ENCODE measurements at regions not wholly inside any gene's neighbourhood (a gene's known extent, or its start where the extent isn't known, plus 50 kb on each side); places are given as distances from the start of the nearest gene placed in this dataset.

DNA sequence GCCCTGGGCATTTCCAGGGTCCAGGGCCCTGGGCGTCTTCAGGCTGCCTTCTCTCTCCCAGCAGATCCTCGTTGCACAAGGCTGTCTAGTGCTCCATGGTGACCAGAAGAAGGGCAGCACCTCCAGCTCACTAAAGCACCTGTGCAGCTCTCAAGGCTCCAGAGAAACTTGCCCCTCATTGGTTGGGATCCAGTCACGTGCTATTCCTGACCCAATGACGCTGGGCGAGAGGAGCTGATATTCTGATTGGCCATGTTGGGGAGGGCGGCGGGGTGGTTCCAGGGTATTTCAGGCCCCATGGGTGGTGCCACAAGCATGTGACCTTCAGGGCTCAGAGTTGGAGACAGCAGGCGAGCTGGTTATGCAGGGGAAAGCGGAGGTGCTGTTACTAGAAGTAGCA is 309.1 kb downstream of the TOX3 start:
- TF ChIP-seq, protein P1, sequence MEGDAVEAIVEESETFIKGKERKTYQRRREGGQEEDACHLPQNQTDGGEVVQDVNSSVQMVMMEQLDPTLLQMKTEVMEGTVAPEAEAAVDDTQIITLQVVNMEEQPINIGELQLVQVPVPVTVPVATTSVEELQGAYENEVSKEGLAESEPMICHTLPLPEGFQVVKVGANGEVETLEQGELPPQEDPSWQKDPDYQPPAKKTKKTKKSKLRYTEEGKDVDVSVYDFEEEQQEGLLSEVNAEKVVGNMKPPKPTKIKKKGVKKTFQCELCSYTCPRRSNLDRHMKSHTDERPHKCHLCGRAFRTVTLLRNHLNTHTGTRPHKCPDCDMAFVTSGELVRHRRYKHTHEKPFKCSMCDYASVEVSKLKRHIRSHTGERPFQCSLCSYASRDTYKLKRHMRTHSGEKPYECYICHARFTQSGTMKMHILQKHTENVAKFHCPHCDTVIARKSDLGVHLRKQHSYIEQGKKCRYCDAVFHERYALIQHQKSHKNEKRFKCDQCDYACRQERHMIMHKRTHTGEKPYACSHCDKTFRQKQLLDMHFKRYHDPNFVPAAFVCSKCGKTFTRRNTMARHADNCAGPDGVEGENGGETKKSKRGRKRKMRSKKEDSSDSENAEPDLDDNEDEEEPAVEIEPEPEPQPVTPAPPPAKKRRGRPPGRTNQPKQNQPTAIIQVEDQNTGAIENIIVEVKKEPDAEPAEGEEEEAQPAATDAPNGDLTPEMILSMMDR (IDR thresholded peaks at IDR 0.05; ENCODE audit: insufficient read depth, missing control alignments): no peak
- no peak for FAIRE-seq

DNA sequence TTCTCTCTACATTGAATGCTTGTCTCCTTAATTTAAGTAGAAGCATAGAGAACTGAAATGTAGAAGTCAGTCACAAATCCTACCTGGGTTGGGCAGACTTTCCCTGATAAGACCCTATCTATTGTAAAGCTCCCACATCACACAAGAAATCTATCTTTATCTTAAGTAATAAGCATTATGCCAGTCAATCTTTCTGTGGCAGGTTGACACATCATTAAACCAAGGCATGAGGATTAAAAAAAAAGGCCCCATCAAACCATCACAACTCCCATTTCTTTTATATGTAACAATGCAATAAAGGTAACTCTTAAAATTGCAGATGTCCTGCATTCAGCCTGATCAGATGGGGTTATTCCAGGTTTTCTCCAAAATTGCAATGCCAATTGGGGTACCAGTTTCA is 311.8 kb downstream of the TOX3 start:
- TF ChIP-seq, protein P1 (IDR thresholded peaks at IDR 0.05; ENCODE audit: insufficient read depth, missing control alignments): no peak
- FAIRE-seq: no peak
- DNase-seq (ENCODE audit: insufficient read length, low spot score): no peak

More for the DNA sequence above, 309.1 kb downstream of the TOX3 start:
- no peak for DNase-seq (ENCODE audit: insufficient read length, low spot score)

DNA sequence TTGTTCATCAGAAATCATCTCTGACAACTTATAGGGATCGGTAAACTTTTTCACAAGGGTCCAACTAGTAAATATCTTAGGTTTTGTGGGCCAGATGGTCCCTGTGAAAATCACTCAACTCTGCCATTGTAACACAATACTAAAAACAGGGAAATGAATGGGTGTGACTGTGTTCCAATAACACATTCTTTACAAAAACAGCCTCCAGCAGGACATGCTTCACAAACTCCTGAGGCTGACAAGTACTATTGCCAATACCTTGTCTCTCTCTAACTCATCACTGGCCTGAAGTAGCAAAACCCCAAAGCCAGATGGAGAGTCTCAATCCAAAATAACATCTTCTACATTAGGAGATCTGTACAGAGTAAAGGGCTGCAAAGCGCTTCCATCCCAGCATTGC is 312.3 kb downstream of the TOX3 start:
- TF ChIP-seq, protein P1 (IDR thresholded peaks at IDR 0.05; ENCODE audit: insufficient read depth, missing control alignments): no peak
- DNase-seq (ENCODE audit: insufficient read length, low spot score): no peak
- FAIRE-seq: no peak

DNA sequence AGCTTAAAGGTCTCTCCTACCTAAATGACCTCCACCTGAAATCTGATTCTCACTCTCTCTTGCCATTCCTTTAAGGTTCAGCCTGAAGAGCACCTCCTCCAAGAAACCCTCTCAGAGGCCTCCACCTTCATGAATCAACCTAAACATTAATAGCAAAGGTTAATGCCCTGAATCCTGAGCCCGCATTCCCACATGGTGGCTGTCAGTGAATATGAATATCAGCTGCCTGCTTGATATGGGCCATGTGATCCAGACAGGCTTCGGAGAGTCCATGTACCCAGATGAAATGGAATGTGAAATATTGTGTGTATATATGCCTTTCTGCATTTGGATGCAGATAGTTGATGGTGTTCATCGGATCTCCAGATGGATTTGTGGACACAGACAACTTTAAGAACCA is 317.5 kb downstream of the TOX3 start:
- DNase-seq (ENCODE audit: insufficient read length, low spot score) (no peak), FAIRE-seq (no peak)
- TF ChIP-seq, protein P1 (IDR thresholded peaks at IDR 0.05; ENCODE audit: insufficient read depth, missing control alignments): no peak

DNA sequence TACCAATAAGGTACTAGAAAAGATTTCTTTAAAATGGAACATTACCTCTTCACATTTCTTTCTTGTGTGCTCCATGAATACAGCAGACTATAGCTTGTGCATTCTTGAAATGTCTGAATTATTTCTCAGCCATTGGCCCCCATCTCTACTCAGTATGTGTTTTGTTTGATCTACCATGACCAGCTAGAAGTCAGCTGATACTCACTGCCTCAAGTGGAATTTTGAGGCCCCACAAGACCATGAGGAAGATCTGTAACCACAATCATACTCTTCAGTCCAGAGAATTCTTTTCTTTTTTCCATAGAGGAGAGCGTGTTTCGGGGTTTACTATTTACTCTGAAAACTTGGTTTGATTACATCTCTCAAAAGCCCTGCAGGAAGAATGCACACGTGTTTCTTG is 319.1 kb downstream of the TOX3 start:
- no peak for FAIRE-seq

DNA sequence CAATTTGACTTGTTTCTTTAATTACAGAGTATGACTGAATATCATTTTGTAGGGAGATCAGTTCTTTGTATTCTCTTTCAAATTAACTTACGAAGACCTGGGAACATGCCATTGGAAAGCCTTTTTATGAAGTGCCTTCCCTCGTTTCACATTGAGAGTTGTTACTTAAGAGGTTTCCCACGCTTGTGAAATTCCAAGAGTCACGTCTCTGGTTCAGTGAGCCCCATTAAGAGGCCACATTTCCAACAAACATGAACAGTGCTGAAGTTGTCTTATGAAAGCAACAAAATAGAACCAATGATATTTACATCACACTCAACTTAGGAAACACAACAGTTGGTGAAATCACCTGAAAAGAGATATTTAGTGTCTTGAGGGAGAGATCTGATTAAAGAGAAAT is 334.1 kb downstream of the TOX3 start:
- DNase-seq (ENCODE audit: insufficient read length, low spot score): no peak
- TF ChIP-seq, protein P1 (IDR thresholded peaks at IDR 0.05; ENCODE audit: insufficient read depth, missing control alignments): no peak
- FAIRE-seq: no peak

More for the DNA sequence above, 319.1 kb downstream of the TOX3 start:
- TF ChIP-seq, protein P1 (IDR thresholded peaks at IDR 0.05; ENCODE audit: insufficient read depth, missing control alignments): no peak
- no peak for DNase-seq (ENCODE audit: insufficient read length, low spot score)

DNA sequence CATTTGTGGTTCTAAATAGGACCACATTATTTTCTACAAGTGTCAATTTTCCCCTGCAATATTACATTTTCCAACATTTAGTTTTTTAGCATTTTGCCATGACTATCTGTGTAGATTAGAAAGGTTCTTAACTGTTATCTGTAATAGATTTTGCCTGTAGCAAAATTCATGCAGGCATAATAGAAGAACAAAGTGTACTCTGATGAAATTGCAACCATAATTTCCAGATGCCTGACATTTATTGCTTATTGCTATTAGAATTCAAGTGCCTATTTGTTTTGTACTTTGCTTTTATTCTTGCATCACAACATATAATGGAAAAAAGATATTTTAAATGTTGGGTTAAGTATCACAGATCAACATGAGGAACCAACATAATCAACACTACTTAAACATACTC is 337.7 kb downstream of the TOX3 start:
- TF ChIP-seq, protein P1 (IDR thresholded peaks at IDR 0.05; ENCODE audit: insufficient read depth, missing control alignments): no peak
- no peak for DNase-seq (ENCODE audit: insufficient read length, low spot score)
- FAIRE-seq: no peak
